HFF-Myc (cell line): ENCODE measurements at regions not wholly inside any gene's neighbourhood (a gene's known extent, or its start where the extent isn't known, plus 50 kb on each side); places are given as distances from the start of the nearest gene placed in this dataset.
"Not testable (repeated sequence)": the region's sequence is repeated elsewhere in the genome, so short reads cannot be mapped to it uniquely, and the experiment has no call there.

ENCODE experiments used
- DNase-seq: peaks from one replicate; pipeline ENCODE4 v3.0.0-alpha.2; 2011; ENCODE audit warnings: low read depth; ENCODE audit errors: extremely low read depth
- H3K4me3 ChIP-seq: replicated peaks from 2 replicates; pipeline ENCODE4 v1.5.1; 2011; ENCODE audit warnings: low read depth, mild to moderate bottlenecking, control low read depth, low read length
- TF ChIP-seq, protein P1 (sequence below): IDR thresholded peaks from 2 replicates; pipeline ENCODE4 v1.5.1; 2012; ENCODE audit warnings: mild to moderate bottlenecking, low read depth, low read length, control low read depth; ENCODE audit errors: missing control alignments

DNA sequence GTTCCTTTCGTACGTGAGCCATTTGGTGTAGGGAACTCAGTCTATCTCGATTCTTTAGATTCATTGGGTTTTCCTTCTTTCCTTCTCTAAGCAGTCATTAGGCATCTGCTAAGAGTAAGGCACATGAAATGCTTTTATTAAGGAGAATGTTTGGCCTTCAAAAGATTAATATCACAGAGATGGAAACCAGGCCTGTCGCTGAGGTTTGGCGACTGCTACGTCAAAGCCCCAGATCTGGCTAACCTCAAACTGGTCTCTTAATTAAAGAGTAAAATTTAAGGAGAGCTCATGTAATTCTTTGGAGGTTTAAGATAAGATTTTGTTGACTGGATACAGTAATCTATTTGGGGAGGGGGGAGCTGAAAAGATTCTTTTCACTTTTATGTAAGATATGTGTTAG lies 189.8 kb downstream of the JCAD start:
- H3K4me3 ChIP-seq = no peak overlapping the region
- no peak for DNase-seq
- TF ChIP-seq, protein P1, sequence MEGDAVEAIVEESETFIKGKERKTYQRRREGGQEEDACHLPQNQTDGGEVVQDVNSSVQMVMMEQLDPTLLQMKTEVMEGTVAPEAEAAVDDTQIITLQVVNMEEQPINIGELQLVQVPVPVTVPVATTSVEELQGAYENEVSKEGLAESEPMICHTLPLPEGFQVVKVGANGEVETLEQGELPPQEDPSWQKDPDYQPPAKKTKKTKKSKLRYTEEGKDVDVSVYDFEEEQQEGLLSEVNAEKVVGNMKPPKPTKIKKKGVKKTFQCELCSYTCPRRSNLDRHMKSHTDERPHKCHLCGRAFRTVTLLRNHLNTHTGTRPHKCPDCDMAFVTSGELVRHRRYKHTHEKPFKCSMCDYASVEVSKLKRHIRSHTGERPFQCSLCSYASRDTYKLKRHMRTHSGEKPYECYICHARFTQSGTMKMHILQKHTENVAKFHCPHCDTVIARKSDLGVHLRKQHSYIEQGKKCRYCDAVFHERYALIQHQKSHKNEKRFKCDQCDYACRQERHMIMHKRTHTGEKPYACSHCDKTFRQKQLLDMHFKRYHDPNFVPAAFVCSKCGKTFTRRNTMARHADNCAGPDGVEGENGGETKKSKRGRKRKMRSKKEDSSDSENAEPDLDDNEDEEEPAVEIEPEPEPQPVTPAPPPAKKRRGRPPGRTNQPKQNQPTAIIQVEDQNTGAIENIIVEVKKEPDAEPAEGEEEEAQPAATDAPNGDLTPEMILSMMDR = no peak

DNA sequence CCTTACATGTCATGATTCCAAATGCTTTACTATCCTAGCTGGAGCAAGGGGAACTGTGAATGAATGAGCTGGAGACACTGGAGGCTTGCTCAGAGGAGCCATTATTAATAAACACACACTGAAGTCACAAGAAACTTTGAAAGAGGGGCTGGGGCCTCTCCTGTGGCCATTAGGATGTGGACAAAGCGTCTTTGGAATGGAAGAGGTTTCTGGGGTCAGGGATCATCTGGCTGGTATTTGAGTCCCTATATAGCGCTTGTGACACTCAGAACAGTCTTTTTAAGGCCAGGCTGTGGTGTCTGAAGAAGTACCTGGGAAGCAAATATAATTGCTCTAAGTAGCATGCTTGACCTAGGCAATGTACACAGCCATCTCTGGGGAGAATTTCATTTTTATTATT lies 193.0 kb downstream of the JCAD start:
- DNase-seq = no peak
- no peak overlapping the region for H3K4me3 ChIP-seq
- TF ChIP-seq, protein P1 = no peak

DNA sequence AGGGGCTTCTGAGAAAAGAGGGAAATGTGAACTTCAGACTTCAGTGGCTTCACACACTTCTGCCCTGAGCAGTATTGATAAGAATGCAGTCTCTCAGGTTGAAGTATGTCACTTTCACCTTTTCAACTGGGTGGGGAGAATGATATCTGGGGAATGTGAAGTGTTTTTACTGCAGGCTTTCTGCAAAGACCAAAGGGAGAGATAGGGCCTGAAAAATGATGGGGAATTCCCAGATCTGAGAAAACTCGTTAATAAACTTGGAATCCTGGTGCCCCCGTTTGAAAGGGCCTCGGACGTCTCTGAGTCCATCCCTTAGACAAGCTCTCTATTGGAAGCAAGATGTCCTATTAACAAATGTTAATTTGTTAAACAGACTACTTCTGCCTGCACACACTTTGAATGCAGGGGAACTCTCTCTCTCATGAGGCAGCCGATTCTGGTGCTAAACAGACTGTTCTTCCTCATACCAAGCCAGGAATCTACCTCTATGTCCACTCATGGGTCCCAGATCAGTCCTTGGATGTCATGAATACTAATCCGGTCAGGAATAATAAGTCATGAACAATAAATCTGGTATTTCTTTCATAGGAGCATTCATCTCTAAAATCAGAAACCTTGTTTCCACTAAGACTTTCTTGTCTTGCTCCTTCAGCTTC lies 193.6 kb downstream of the JCAD start:
- TF ChIP-seq, protein P1 = no peak

DNA sequence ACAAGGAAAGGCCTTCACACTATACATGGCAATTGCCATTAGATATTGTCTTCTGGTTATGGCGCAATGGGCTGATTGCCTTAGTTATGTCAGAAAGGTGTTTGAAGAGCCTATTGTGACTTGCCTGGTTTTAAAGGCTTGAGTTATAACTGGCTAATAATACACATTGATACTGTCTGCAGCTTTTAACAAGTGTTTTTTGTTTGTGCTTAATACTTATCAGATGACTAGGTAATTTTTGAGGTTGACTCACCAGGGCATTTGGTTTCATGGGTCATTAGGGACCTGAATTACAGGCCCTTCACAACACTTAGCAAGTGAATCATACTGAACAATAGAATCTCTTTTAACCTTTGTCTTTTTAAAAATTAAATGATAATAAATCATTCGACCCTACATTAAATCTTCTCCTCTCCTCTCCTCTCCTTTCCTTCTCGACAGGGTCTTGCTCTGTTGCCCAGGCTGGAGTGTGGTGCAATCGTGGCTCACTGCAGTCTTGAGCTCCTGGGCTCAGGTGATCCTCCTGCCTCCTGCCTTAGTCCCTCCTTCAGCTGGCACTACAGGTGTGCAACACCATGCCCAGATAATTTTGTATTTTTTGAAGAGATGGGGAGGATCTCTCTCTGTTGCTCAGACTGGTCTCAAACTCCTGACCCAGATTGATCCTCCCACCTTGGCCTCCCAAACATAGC lies 196.3 kb downstream of the JCAD start:
- peak; percentile 59 for DNase-seq
- no peak overlapping the region for H3K4me3 ChIP-seq
- TF ChIP-seq, protein P1 = no peak

More for the DNA sequence above, 193.6 kb downstream of the JCAD start:
- DNase-seq = no peak
- no peak overlapping the region for H3K4me3 ChIP-seq

DNA sequence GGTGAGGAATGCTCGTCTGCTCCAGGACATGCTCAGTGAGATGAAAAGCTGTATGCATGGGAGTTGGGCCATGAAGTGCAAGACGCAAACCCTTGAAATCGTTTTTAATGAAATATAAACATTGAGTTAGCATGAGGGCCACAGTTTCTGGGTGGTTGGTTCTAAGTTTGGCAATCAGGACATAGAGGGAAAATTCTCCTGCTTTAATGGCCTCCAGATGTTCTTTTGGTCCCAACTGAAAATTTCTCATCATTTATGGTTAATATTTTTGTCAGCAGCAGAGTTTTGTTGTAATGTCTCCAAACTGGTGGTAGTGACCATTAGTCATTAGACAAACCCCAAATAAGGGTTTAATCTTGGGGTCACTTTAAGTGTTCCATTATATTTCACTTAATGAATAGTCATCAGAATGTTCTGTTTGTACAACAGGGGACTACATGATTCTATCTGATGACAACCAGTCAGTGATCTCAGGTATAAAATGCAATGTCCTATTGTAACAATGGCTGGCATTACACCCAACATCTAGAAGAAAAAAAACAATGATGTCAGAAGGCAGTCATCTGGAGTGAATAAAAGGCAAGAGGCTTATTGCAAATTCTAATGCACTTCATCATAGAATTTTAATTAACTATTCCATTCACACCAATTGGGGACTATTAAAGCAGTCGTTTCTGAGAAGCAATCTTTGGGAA lies 197.4 kb downstream of the JCAD start:
- no peak overlapping the region for H3K4me3 ChIP-seq
- TF ChIP-seq, protein P1 = no peak
- no peak for DNase-seq

DNA sequence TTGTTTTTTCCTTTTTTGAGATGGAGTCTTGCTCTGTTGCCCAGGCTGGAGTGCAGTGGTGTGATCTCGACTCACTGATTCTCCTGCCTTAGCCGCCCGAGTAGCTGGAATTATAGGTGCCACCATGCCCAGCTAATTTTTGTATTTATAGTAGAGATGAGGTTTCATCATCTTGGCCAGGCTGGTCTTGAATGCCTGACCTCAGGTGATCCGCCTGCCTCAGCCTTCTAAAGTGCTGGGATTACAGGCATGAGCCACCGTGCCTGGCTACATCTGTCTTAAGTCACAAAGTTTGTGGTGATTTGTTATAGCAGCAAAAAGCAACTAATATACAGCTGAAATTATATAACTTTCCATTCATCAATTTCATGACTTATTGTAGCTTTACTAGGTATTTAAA lies 198.2 kb downstream of the JCAD start:
- not testable (repeated sequence) for DNase-seq, H3K4me3 ChIP-seq

DNA sequence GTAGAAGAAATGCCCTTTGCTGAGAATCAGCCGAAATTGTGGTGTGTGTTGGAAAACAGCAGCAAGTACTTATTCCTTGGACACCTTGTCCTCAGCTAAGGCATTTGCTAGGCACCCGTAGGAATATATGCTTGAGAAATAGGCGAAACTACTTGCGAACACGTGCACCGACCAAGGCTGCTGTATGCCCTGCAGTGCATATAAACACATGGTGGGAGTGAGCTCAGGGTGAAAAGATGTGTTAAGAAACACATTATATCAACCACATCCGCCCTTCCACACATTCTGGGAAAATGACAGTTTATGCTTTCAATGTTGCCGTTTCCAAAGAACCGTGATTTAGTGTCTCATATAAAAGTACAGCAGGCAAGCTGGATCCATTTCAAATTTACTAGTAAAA lies 199.2 kb downstream of the JCAD start:
- peak; percentile 53 for DNase-seq
- TF ChIP-seq, protein P1 = no peak
- H3K4me3 ChIP-seq = no peak overlapping the region
